Transverse colon (tissue), 4 donors: ENCODE measurements at regions not wholly inside any gene's neighbourhood (a gene's known extent, or its start where the extent isn't known, plus 50 kb on each side); places are given as distances from the start of the nearest gene placed in this dataset.

Experiments
- DNase-seq: peaks from one replicate; pipeline ENCODE4 v3.0.0-alpha.2; 2019
- H3K27ac ChIP-seq, 4 donors: fragments of 200-600 bp; sonication (generic); 2 replicates each; pipeline ENCODE4 v1.5.1; 2016 to 2018; ENCODE audit warnings: inconsistent platforms in 4 of 4
- H3K27me3 ChIP-seq: fragments of 200-600 bp; sonication (generic); 2 replicates; pipeline ENCODE4 v1.5.1; 2017; ENCODE audit warnings: inconsistent platforms
- H3K36me3 ChIP-seq, 4 donors: fragments of 200-600 bp; sonication (generic); 2 replicates each; pipeline ENCODE4 v1.5.1; 2017 to 2019; ENCODE audit warnings: inconsistent platforms in 4 of 4
- H3K4me1 ChIP-seq, 4 donors: fragments of 200-600 bp; sonication (generic); 2 replicates each; pipeline ENCODE4 v1.5.1; 2017 to 2020; ENCODE audit warnings: inconsistent platforms in 4 of 4
- H3K4me3 ChIP-seq, 4 donors: fragments of 200-600 bp; sonication (generic); 1 replicate in 1 of 4; 2 replicates in 3 of 4; pipeline versions ENCODE4 v1.5.1 to v1.6.1; 2017 to 2019; ENCODE audit warnings: inconsistent platforms in 4 of 4
- H3K9me3 ChIP-seq, 2 donors: fragments of 200-600 bp; sonication (generic); 2 replicates each; pipeline ENCODE4 v1.5.1; 2017 to 2019; ENCODE audit warnings: inconsistent platforms in 2 of 2
- EP300 ChIP-seq: sonication (generic); formaldehyde crosslinking; IDR thresholded peaks from one replicate; pipeline ENCODE4 v1.6.1; 2017; ENCODE audit warnings: antibody characterized with exemption, low read depth
- POLR2A ChIP-seq: fragments of 450-650 bp; IDR thresholded peaks from one replicate; pipeline ENCODE4 v1.6.1; 2016; ENCODE audit warnings: antibody characterized with exemption, mild to moderate bottlenecking, moderate library complexity
- POLR2AphosphoS5 ChIP-seq, 3 donors: sonication (generic); formaldehyde crosslinking; IDR thresholded peaks; one replicate each; pipeline ENCODE4 v1.6.1; 2016; ENCODE audit warnings: antibody characterized with exemption in 3 of 3
- WGBS, 2 donors: methylation state at CpG; one replicate each; pipeline ENCODE4 v1.1.5; 2018; ENCODE audit warnings: low coverage in 1 of 2; 5-methylcytosine and 5-hydroxymethylcytosine counted together
- in situ Hi-C, 4 donors: fragments of 200-750 bp; cut with MboI; loops; one replicate each; pipeline versions ENCODE4 v1.15.0 to v1.15.1; 2017; ENCODE audit warnings: low sequenced_read_pairs in 3 of 4, low pct_ligation_motif_present in 1 of 4, low pct_unique_long_range_greater_than_20kb in 1 of 4
- intact Hi-C: fragments of 100-400 bp; cut with DNase I; formaldehyde crosslinking; loops from one replicate; pipeline ENCODE4 v1.15.1; 2023; ENCODE audit warnings: low total_unique reads
- TF ChIP-seq, protein P1 (sequence below), 5 experiments: fragments of 200-600 bp in 3 of 5; fragments of 450-650 bp in 2 of 5; sonication (generic) in 3 of 5; IDR thresholded peaks; 1 replicate in 2 of 5; 2 replicates in 3 of 5; pipeline ENCODE4 v1.5.1; 2016 to 2017; ENCODE audit warnings: antibody characterized with exemption in 5 of 5, inconsistent platforms in 3 of 5, mild to moderate bottlenecking in 2 of 5, moderate library complexity in 1 of 5

- no peaks in the 10 kb centered on the region for H3K36me3 ChIP-seq
- intact Hi-C loops = no loop called here
- H3K4me3 ChIP-seq = no peak overlapping the region
- no peak overlapping the region for H3K27ac ChIP-seq
- H3K27me3 ChIP-seq = no peaks in the 10 kb centered on the region
- DNase-seq = no peak
- no peaks in the 10 kb centered on the region for H3K9me3 ChIP-seq
- H3K4me1 ChIP-seq = no peaks in the 10 kb centered on the region
- in situ Hi-C loops = no loop called here
- WGBS, 2 donors = 65 to 70% methylated on average over 4 to 5 of the region's 5 CpGs
- TF ChIP-seq, protein P1, sequence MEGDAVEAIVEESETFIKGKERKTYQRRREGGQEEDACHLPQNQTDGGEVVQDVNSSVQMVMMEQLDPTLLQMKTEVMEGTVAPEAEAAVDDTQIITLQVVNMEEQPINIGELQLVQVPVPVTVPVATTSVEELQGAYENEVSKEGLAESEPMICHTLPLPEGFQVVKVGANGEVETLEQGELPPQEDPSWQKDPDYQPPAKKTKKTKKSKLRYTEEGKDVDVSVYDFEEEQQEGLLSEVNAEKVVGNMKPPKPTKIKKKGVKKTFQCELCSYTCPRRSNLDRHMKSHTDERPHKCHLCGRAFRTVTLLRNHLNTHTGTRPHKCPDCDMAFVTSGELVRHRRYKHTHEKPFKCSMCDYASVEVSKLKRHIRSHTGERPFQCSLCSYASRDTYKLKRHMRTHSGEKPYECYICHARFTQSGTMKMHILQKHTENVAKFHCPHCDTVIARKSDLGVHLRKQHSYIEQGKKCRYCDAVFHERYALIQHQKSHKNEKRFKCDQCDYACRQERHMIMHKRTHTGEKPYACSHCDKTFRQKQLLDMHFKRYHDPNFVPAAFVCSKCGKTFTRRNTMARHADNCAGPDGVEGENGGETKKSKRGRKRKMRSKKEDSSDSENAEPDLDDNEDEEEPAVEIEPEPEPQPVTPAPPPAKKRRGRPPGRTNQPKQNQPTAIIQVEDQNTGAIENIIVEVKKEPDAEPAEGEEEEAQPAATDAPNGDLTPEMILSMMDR (IDR thresholded peaks at IDR 0.05) = no peak
- no peak for TF ChIP-seq EP300
- no peak for TF ChIP-seq POLR2AphosphoS5 (IDR thresholded peaks at IDR 0.05)
- TF ChIP-seq POLR2A = no peak
Measured at GRCh38 chr1:219350172-219350931, 176.7 kb downstream of the LYPLAL1 start.

GRCh38 chr1:219347921-219348391, 174.3 kb downstream of the LYPLAL1 start:
- H3K4me1 ChIP-seq = no peaks in the 10 kb centered on the region
- intact Hi-C loops = no loop called here
- TF ChIP-seq POLR2AphosphoS5 (IDR thresholded peaks at IDR 0.05) (no peak), POLR2A (no peak), EP300 (no peak)
- TF ChIP-seq, protein P1 (IDR thresholded peaks at IDR 0.05) = no peak
- no peak overlapping the region for H3K27ac ChIP-seq
- no peaks in the 10 kb centered on the region for H3K36me3 ChIP-seq
- H3K4me3 ChIP-seq = no peak overlapping the region
- in situ Hi-C loops = no loop called here
- DNase-seq = no peak
- no peaks in the 10 kb centered on the region for H3K27me3 ChIP-seq
- no peaks in the 10 kb centered on the region for H3K9me3 ChIP-seq
- WGBS, 2 donors = 14 to 35% methylated on average over 1 to 5 of the region's 5 CpGs

- in situ Hi-C loops (no loop called here), intact Hi-C loops (no loop called here)
Measured at GRCh38 chr1:219347376-219347775, 173.7 kb downstream of the LYPLAL1 start.

DNA sequence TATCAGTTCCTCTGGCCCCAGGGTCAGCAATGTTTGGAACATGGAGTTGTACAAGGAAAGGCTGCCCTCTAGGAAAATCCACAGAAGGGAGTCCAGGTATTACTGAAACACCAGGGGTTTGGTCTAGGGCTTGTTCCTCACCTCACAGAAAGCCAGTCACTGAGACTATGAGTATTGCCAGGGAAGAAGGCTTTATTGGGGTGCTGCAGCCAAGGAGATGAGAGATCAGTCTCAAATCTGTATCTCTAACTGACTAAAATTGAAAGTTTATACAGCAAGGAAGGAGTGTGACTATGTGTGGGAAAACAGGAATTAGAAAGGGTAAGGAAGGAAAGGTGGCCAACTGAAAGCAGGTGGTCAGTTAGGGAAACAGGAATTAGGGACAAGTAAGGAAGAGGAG, 172.3 kb downstream of the LYPLAL1 start:
- Histone ChIP-seq H3K9me3 (no peaks in the 10 kb centered on the region), H3K27ac (no peak overlapping the region), H3K27me3 (no peaks in the 10 kb centered on the region), H3K4me3 (no peak overlapping the region), H3K4me1 (no peaks in the 10 kb centered on the region), H3K36me3 (no peaks in the 10 kb centered on the region)
- DNase-seq = no peak
- in situ Hi-C loops (no loop called here), intact Hi-C loops (no loop called here)
- TF ChIP-seq EP300 (no peak), POLR2A (no peak), POLR2AphosphoS5 (IDR thresholded peaks at IDR 0.05) (no peak)
- TF ChIP-seq, protein P1 (IDR thresholded peaks at IDR 0.05) = no peak

More at GRCh38 chr1:219347376-219347775, 173.7 kb downstream of the LYPLAL1 start:
- DNase-seq = no peak
- no peak overlapping the region for H3K27ac ChIP-seq
- no peaks in the 10 kb centered on the region for H3K27me3 ChIP-seq
- 83% methylated on average over 1 of the region's 1 CpG for WGBS, 2 donors
- TF ChIP-seq EP300 = no peak
- TF ChIP-seq, protein P1 (IDR thresholded peaks at IDR 0.05) = no peak
- no peak for TF ChIP-seq POLR2A
- no peak for TF ChIP-seq POLR2AphosphoS5 (IDR thresholded peaks at IDR 0.05)
- no peak overlapping the region for H3K4me3 ChIP-seq
- H3K9me3 ChIP-seq = no peaks in the 10 kb centered on the region
- H3K4me1 ChIP-seq = no peaks in the 10 kb centered on the region
- no peaks in the 10 kb centered on the region for H3K36me3 ChIP-seq
